ENCODE measurements at regions not wholly inside any gene's neighbourhood (a gene's known extent, or its start where the extent isn't known, plus 50 kb on each side); places are given as distances from the start of the nearest gene placed in this dataset.

DNA sequence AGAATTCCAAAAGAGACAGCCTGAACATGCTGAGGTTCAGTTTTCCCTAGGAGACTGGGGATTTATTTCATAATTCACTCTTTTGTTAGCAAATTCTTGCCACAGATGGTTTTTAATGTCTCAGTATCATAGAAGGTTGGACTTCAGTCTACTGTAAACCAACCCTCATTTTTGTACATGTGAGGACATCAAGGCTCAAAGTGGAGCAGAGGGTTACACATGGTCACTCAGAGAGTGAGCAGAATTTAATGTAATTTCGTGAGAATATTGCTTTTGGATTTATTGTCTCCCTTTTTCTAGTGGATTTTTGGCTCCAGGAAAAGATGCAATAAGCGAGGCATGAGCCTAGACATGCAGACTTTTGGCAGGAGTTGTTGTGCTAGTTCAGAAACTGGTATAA lies 210.8 kb upstream of the JUN start:
- Histone ChIP-seq H3K4me3 (no peak overlapping the region), H3K27ac (no peak overlapping the region), H3K9me3 (no peaks in the 10 kb centered on the region), H3K4me1 (peaks cover 0 to under 1% (median 0%) of the 10 kb centered on the region in 3 donors), H3K36me3 (no peaks in the 10 kb centered on the region), H3K27me3 (no peaks in the 10 kb centered on the region)
- TF ChIP-seq EP300 (IDR thresholded peaks at IDR 0.05) (no peak), POLR2AphosphoS5 (IDR thresholded peaks at IDR 0.05) (no peak)
- TF ChIP-seq, protein P1, sequence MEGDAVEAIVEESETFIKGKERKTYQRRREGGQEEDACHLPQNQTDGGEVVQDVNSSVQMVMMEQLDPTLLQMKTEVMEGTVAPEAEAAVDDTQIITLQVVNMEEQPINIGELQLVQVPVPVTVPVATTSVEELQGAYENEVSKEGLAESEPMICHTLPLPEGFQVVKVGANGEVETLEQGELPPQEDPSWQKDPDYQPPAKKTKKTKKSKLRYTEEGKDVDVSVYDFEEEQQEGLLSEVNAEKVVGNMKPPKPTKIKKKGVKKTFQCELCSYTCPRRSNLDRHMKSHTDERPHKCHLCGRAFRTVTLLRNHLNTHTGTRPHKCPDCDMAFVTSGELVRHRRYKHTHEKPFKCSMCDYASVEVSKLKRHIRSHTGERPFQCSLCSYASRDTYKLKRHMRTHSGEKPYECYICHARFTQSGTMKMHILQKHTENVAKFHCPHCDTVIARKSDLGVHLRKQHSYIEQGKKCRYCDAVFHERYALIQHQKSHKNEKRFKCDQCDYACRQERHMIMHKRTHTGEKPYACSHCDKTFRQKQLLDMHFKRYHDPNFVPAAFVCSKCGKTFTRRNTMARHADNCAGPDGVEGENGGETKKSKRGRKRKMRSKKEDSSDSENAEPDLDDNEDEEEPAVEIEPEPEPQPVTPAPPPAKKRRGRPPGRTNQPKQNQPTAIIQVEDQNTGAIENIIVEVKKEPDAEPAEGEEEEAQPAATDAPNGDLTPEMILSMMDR (IDR thresholded peaks at IDR 0.05) = no peak
- ATAC-seq = no peak
- 80 to 90% methylated on average over 2 of the region's 2 CpGs for WGBS, 2 donors (ENCODE audit: low coverage in 1 of 2)

DNA sequence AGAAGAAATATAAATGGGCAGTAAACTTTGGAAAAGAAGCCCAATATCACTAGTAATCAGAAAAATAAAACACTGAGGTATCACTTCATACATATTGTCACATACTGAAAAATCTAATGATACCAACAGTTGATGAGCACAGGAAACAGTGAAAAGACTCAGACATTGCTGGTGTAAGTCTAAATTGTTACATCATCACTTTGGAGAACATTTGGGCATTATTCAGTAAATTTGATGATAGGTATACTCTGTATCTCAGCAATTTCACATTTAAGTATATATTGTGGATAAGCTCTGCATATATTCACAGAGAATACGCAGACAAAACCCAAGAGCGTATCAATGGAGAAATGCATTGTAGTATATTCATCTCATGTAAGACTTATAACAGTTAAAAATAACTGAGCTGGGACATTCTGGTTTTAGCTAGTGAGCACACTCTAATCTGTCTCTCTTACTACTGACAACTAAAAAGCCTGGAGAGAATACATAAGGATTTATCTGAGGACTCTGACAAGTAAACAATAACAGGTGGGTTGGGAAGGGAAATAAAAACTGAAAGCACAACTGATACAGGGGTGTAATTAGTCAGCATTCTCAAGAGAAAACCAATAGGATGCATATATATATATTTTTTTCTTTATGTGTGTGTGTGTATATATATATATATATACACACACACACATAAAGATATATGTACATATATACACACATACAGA lies 212.7 kb upstream of the JUN start:
- no peak for ATAC-seq

DNA sequence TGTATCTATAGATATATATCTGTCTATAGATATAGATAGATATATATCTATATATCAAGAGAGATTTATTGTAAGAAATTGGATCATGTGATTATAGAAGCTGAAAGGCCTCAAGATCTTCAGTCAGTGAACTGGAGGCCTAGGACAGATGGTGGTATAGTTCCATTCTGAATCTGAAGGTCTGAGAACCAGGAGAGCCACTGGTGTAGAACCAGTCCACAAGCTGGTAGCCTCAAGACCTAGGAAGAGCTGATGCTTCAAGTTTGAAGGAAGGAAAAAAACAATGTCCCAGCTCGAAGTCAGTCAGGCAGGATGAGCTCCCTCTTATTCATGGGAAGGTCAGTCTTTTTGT lies 213.2 kb upstream of the JUN start:
- TF ChIP-seq EP300 (IDR thresholded peaks at IDR 0.05) = no peak
- TF ChIP-seq, protein P1 (IDR thresholded peaks at IDR 0.05) = no peak
- no peak for TF ChIP-seq POLR2A (IDR thresholded peaks at IDR 0.05)
- no peak for ATAC-seq
- Histone ChIP-seq H3K27me3 (no peaks in the 10 kb centered on the region), H3K27ac (no peak overlapping the region), H3K9me3 (no peaks in the 10 kb centered on the region), H3K4me3 (no peak overlapping the region), H3K36me3 (no peaks in the 10 kb centered on the region), H3K4me1 (no peaks in the 10 kb centered on the region)
- 71% methylated on average over 1 of the region's 1 CpG; no CpG with 5 or more reads in 1 of the 2 donors for WGBS, 2 donors (ENCODE audit: low coverage in 1 of 2)

More for the DNA sequence above, 212.7 kb upstream of the JUN start:
- Histone ChIP-seq H3K9me3 (no peaks in the 10 kb centered on the region), H3K4me1 (no peaks in the 10 kb centered on the region), H3K4me3 (no peak overlapping the region), H3K27me3 (no peaks in the 10 kb centered on the region), H3K27ac (no peak overlapping the region), H3K36me3 (no peaks in the 10 kb centered on the region)
- TF ChIP-seq POLR2A (IDR thresholded peaks at IDR 0.05) = no peak
- TF ChIP-seq, protein P1 (IDR thresholded peaks at IDR 0.05) = no peak
- no peak for TF ChIP-seq POLR2AphosphoS5 (IDR thresholded peaks at IDR 0.05)
- no peak for TF ChIP-seq EP300 (IDR thresholded peaks at IDR 0.05)
- 92 to 100% methylated on average over 1 to 2 of the region's 2 CpGs for WGBS, 2 donors (ENCODE audit: low coverage in 1 of 2)

DNA sequence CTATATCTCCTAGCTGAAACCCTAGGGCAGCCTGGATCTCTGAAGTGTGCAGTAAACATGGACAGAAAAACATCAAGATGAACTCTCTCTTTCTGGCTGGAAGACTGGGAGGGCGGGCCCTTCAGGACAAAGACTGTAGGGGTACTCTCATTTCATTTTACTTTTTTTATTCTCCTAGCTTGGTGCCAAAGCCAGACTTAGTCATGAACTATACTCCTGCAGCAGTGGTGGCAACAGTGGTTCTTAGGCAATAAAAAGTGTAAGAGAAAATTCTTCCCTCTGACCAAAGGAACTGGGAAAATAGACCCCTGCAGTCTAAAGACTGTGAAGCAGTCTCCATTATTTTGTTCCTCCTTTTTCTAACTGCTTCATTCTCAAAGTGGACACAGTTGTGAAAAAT lies 213.8 kb upstream of the JUN start:
- Histone ChIP-seq H3K27ac (no peak overlapping the region), H3K4me3 (no peak overlapping the region), H3K27me3 (no peaks in the 10 kb centered on the region), H3K36me3 (no peaks in the 10 kb centered on the region), H3K9me3 (no peaks in the 10 kb centered on the region), H3K4me1 (no peaks in the 10 kb centered on the region)
- WGBS, 2 donors (ENCODE audit: low coverage in 1 of 2) = 100% methylated on average over 1 of the region's 1 CpG; no CpG with 5 or more reads in 1 of the 2 donors
- no peak for ATAC-seq
- TF ChIP-seq EP300 (IDR thresholded peaks at IDR 0.05) (no peak), POLR2A (IDR thresholded peaks at IDR 0.05) (no peak)
- TF ChIP-seq, protein P1 (IDR thresholded peaks at IDR 0.05) = no peak

DNA sequence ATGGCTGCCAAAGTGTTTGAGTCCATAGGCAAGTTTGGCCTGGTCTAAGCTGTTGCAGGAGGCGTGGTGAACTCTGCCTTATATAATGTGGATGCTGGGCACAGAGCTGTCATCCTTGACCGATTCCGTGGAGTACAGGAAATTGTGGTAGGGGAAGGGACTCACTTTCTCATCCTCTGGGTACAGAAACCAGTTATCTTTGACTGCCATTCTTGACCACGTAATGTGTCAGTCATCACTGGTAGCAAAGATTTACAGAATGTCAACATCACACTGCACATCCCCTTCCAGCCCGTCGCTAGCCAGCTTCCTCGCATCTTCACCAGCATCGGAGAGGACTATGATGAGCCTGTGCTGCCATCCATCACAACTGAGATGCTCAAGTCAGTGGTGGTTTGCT lies 215.8 kb upstream of the JUN start:
- Histone ChIP-seq H3K36me3 (no peaks in the 10 kb centered on the region), H3K4me3 (no peak overlapping the region), H3K9me3 (no peaks in the 10 kb centered on the region), H3K4me1 (no peaks in the 10 kb centered on the region), H3K27me3 (no peaks in the 10 kb centered on the region), H3K27ac (no peak overlapping the region)
- TF ChIP-seq EP300 (IDR thresholded peaks at IDR 0.05) (no peak), POLR2AphosphoS5 (IDR thresholded peaks at IDR 0.05) (no peak), POLR2A (IDR thresholded peaks at IDR 0.05) (no peak)
- TF ChIP-seq, protein P1 (IDR thresholded peaks at IDR 0.05) = no peak
- WGBS, 2 donors (ENCODE audit: low coverage in 1 of 2) = 86 to 92% methylated on average over 4 to 5 of the region's 8 CpGs
- no peak for ATAC-seq
